T-cell (primary cell): ENCODE measurements at regions not wholly inside any gene's neighbourhood (a gene's known extent, or its start where the extent isn't known, plus 50 kb on each side); places are given as distances from the start of the nearest gene placed in this dataset.

Source experiments
- ATAC-seq, 4 experiments: fragments of 200-7000 bp in 3 of 4; fragments of 150-1000 bp in 1 of 4; cut with Tn5 transposase; replicated peaks in 1 of 4; 1 replicate in 3 of 4; 2 replicates in 1 of 4; pipeline ENCODE4 v1.10.0; 2021; ENCODE audit warnings: moderate library complexity in 3 of 4, mild to moderate bottlenecking in 2 of 4, moderate number of reproducible peaks in 1 of 4
- CTCF ChIA-PET, 2 donors: fragments of 300-600 bp; sonication (Branson Sonifier 250); formaldehyde crosslinking; loops; one replicate each; lab custom pipeline; 2022; ENCODE audit warnings: antibody characterized with exemption in 2 of 2; lab: Charles Lee
- POLR2A ChIA-PET, 2 donors: fragments of 300-600 bp; sonication (Branson Sonifier 250); formaldehyde crosslinking; loops; one replicate each; lab custom pipeline; 2022; ENCODE audit warnings: antibody characterized with exemption in 2 of 2; lab: Charles Lee
- DNase-seq, 35 experiments: peaks; one replicate each; pipeline versions ENCODE4 v3.0.0 to v3.0.0-alpha.2; 2013 to 2023
- H3K27ac ChIP-seq: one replicate; pipeline ENCODE4 v1.5.1; 2013; ENCODE audit warnings: low read length
- H3K27me3 ChIP-seq, 2 experiments: replicated peaks in 1 of 2; 1 replicate in 1 of 2; 2 replicates in 1 of 2; pipeline versions ENCODE4 v1.6.1 to v1.7.0; 2013; ENCODE audit warnings: low read length in 1 of 2, mixed read lengths in 1 of 2; ENCODE audit not compliant: control insufficient read depth in 2 of 2, insufficient read depth in 2 of 2; ENCODE audit errors: extremely low read depth in 1 of 2
- H3K36me3 ChIP-seq, 2 donors: 1 replicate in 1 of 2; 2 replicates in 1 of 2; pipeline versions ENCODE4 v1.6.1 to v1.7.0; 2013; ENCODE audit warnings: low read length in 1 of 2; ENCODE audit not compliant: control insufficient read depth in 2 of 2, insufficient read depth in 1 of 2; ENCODE audit errors: extremely low read depth in 1 of 2
- H3K4me1 ChIP-seq, 2 experiments: 1 replicate in 1 of 2; 2 replicates in 1 of 2; pipeline versions ENCODE4 v1.6.1 to v1.7.0; 2013; ENCODE audit warnings: low read length in 2 of 2, mixed read lengths in 1 of 2; ENCODE audit not compliant: insufficient read depth in 2 of 2, control insufficient read depth in 1 of 2; ENCODE audit errors: extremely low read depth in 1 of 2
- H3K4me3 ChIP-seq, 2 donors: 1 replicate in 1 of 2; 2 replicates in 1 of 2; pipeline versions ENCODE4 v1.5.1 to v1.7.0; 2013; ENCODE audit warnings: mild to moderate bottlenecking in 2 of 2, low read length in 1 of 2, moderate library complexity in 1 of 2; ENCODE audit not compliant: control insufficient read depth in 1 of 2; ENCODE audit errors: extremely low read depth in 1 of 2
- H3K9me3 ChIP-seq: 2 replicates; pipeline ENCODE4 v1.7.0; 2013
- H3K27ac Mint-ChIP-seq, 2 donors: one replicate each; pipeline ENCODE4 v1.8.0; 2020 to 2021; ENCODE audit warnings: mild to moderate bottlenecking in 2 of 2, mixed read lengths in 2 of 2
- H3K27me3 Mint-ChIP-seq, 2 donors: one replicate each; pipeline ENCODE4 v1.8.0; 2021 to 2022; ENCODE audit warnings: mixed read lengths in 2 of 2
- H3K36me3 Mint-ChIP-seq: one replicate; pipeline ENCODE4 v1.8.0; 2021; ENCODE audit warnings: mixed read lengths
- H3K4me1 Mint-ChIP-seq, 3 donors: one replicate each; pipeline ENCODE4 v1.8.0; 2020 to 2022; ENCODE audit warnings: mixed read lengths in 3 of 3, mild to moderate bottlenecking in 1 of 3
- H3K4me3 Mint-ChIP-seq, 3 donors: one replicate each; pipeline ENCODE4 v1.8.0; 2020 to 2022; ENCODE audit warnings: mild to moderate bottlenecking in 3 of 3, mixed read lengths in 3 of 3, moderate library complexity in 3 of 3
- H3K9me3 Mint-ChIP-seq, 3 donors: one replicate each; pipeline ENCODE4 v1.8.0; 2020 to 2022; ENCODE audit warnings: mixed read lengths in 3 of 3
- WGBS: methylation state at CpG from one replicate; pipeline ENCODE4 v1.1.5; 2013; ENCODE audit warnings: missing lambda C conversion rate; ENCODE audit not compliant: insufficient coverage; 5-methylcytosine and 5-hydroxymethylcytosine counted together

DNA sequence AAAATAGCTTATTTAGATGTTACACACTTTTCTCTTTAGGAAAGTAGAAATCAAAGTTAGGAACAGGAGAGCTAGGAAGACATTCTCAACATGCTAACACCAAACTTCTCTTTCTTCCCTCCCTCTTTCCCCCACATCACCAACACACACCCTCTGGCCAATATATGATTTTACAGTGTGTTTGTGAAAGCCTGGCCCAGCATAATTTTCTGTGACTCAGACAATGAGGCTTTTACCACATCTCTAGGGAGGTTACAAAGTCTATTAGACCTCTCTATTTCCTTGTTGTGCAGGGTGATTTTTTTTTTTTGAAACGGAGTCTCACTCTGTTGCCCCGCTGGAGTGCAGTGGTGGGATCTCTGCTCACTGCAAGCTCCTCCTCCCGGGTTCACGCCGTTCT is 189.9 kb downstream of the AASDH start:
- POLR2A ChIA-PET, result no interaction called here

DNA sequence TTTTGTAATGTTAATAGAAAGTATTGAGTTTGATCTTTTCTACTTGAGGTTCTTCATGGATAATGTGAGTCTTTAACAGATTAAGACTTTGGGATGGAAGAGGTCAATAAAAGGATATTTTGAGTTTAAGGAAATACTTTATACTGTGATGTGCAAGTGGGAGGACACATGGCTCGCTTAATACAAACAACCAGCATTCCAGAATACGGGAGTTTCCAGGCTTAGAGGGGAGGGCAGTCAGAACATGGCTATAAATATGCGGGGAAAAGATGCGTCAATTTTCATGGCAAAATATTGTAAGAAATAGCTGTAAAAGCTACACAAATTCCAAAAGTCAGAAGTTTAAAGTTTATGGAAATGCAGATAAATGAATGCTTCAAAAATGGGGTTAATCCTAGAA is 192.3 kb downstream of the AASDH start:
- no peak overlapping the region for H3K27ac ChIP-seq
- no peaks in the 10 kb centered on the region for H3K27me3 ChIP-seq
- 90% methylated on average over 2 of the region's 4 CpGs for WGBS
- no peaks in the 10 kb centered on the region for H3K9me3 ChIP-seq
- POLR2A ChIA-PET, result no interaction called here
- Mint-ChIP-seq H3K27me3 (peaks cover 9 to 14% of the 10 kb centered on the region in 2 donors), H3K36me3 (peaks cover 4% of the 10 kb centered on the region), H3K4me3 (no peak overlapping the region), H3K4me1 (no peaks in the 10 kb centered on the region), H3K27ac (no peak overlapping the region), H3K9me3 (peaks cover 0 to 5% (median 5%) of the 10 kb centered on the region in 3 donors)
- no peak for DNase-seq
- no peaks in the 10 kb centered on the region for H3K36me3 ChIP-seq
- no peak overlapping the region for H3K4me3 ChIP-seq
- H3K4me1 ChIP-seq, result no peaks in the 10 kb centered on the region
- CTCF ChIA-PET, result no interaction called here
- no peak for ATAC-seq

More for the DNA sequence above, 189.9 kb downstream of the AASDH start:
- Mint-ChIP-seq H3K4me1 (no peaks in the 10 kb centered on the region), H3K9me3 (no peaks in the 10 kb centered on the region), H3K27ac (no peak overlapping the region), H3K4me3 (no peak overlapping the region), H3K36me3 (no peaks in the 10 kb centered on the region), H3K27me3 (peaks cover 9 to 17% of the 10 kb centered on the region in 2 donors)
- no peak overlapping the region for H3K4me3 ChIP-seq
- H3K4me1 ChIP-seq, result no peaks in the 10 kb centered on the region
- 91% methylated on average over 5 of the region's 5 CpGs for WGBS
- no peaks in the 10 kb centered on the region for H3K27me3 ChIP-seq
- CTCF ChIA-PET, result interaction anchor here in 1 of 2 donors (0.7 kb wide), 1 partner anchor 65 kb away, joined by 3 read pairs; no protein-coding TSS in a partner anchor
- no peak overlapping the region for H3K27ac ChIP-seq
- ATAC-seq, result no peak
- no peaks in the 10 kb centered on the region for H3K36me3 ChIP-seq
- no peak for DNase-seq
- H3K9me3 ChIP-seq, result no peaks in the 10 kb centered on the region

GRCh38 chr4:56191534-56191933 is 195.8 kb downstream of the AASDH start:
- Histone ChIP-seq H3K9me3 (no peaks in the 10 kb centered on the region), H3K36me3 (no peaks in the 10 kb centered on the region), H3K27ac (no peak overlapping the region), H3K27me3 (no peaks in the 10 kb centered on the region), H3K4me3 (no peak overlapping the region), H3K4me1 (no peaks in the 10 kb centered on the region)
- no peak overlapping the region for H3K4me3 Mint-ChIP-seq
- peaks cover 4% of the 10 kb centered on the region for H3K36me3 Mint-ChIP-seq
- CTCF ChIA-PET, result no interaction called here
- peaks cover 2 to 8% of the 10 kb centered on the region in 2 donors for H3K27me3 Mint-ChIP-seq
- no peak overlapping the region for H3K27ac Mint-ChIP-seq
- POLR2A ChIA-PET, result no interaction called here
- peaks cover 0 to 5% (median 5%) of the 10 kb centered on the region in 3 donors for H3K9me3 Mint-ChIP-seq
- ATAC-seq (no peak), DNase-seq (no peak)
- H3K4me1 Mint-ChIP-seq, result no peaks in the 10 kb centered on the region
- WGBS, result 100% methylated on average over 1 of the region's 6 CpGs

- H3K36me3 Mint-ChIP-seq, result peaks cover 4% of the 10 kb centered on the region
- H3K4me1 Mint-ChIP-seq, result peaks cover 0 to 4% (median 0%) of the 10 kb centered on the region in 3 donors
- ChIA-PET POLR2A (no interaction called here), CTCF (no interaction called here)
- DNase-seq (no peak), ATAC-seq (no peak)
- H3K4me1 ChIP-seq, result no peaks in the 10 kb centered on the region
- H3K9me3 ChIP-seq, result no peaks in the 10 kb centered on the region
- no peak overlapping the region for H3K4me3 Mint-ChIP-seq
- peaks cover 0 to 6% of the 10 kb centered on the region in 2 donors for H3K27me3 Mint-ChIP-seq
- no peak overlapping the region for H3K4me3 ChIP-seq
- H3K27ac Mint-ChIP-seq, result no peak overlapping the region
- WGBS, result 67% methylated on average over 3 of the region's 6 CpGs
- no peak overlapping the region for H3K27ac ChIP-seq
- H3K36me3 ChIP-seq, result no peaks in the 10 kb centered on the region
- H3K27me3 ChIP-seq, result no peaks in the 10 kb centered on the region
- H3K9me3 Mint-ChIP-seq, result peaks cover 0 to 5% (median 5%) of the 10 kb centered on the region in 3 donors
These were observed 199.6 kb downstream of the AASDH start for GRCh38 chr4:56187688-56188087.

DNA sequence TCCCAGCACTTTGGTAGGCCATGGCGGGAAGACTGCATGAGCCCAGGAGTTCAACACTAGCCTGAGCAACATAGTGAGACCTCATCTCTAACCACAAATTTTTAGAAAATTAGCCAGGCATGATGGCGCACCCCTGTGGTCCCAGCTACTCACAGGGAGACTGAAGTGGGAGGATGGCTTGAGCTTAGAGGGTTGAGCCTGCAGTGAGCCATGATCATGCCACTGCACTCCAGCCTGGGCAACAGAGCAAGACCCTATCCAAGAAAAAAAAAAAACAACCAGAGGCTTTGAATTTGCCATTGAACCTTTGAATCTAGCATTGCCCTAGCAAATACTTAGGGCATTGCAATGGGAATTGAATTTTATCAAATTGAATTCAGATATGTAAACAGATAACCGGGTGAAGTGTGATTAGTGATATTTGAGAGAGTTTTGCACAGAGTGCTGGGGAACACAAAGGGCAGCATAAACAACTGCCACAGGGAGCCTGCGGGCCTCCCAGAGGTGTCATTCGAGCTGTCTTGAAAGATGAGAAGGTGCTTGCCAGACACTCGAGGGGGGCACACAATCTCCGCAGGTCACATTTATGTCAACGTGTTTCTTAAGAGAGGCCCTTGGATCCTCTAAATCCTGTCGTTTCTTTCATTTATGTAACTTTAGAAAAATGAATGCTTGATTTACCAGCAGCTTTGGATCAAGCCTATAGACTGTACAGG is 200.3 kb downstream of the AASDH start:
- H3K27ac ChIP-seq, result no peak overlapping the region
- CTCF ChIA-PET, result no interaction called here
- POLR2A ChIA-PET, result no interaction called here

DNA sequence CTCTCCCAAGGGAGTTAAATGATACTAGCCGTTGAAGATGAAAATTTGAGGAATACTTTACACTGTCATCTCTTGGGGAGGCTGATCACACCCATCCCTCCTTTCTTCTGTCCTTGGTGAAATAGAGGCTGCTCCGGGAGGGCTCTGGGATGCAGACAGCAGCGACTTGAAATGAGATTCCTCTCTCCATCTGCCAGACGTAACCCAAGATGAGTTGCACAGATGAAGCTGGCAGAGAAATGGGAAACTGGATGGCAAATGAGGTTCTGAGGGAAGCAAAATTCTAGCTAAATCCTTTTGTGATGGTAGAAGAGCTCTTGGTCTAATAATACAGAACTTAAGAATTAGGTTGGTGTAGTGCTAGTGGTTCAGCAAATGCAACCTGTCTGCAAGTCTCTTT is 201.4 kb downstream of the AASDH start:
- Mint-ChIP-seq H3K4me3 (no peak overlapping the region), H3K27ac (no peak overlapping the region), H3K27me3 (no peaks in the 10 kb centered on the region), H3K4me1 (peaks cover 4 to 10% (median 8%) of the 10 kb centered on the region in 3 donors), H3K36me3 (no peaks in the 10 kb centered on the region), H3K9me3 (no peaks in the 10 kb centered on the region)
- no peak for DNase-seq
- Histone ChIP-seq H3K27ac (no peak overlapping the region), H3K36me3 (no peaks in the 10 kb centered on the region), H3K4me3 (no peak overlapping the region), H3K4me1 (peaks cover 0 to 4% of the 10 kb centered on the region in 2 experiments), H3K9me3 (no peaks in the 10 kb centered on the region), H3K27me3 (no peaks in the 10 kb centered on the region)
- no CpG with 5 or more reads among the region's 4 CpGs for WGBS
- no peak for ATAC-seq
- POLR2A ChIA-PET, result no interaction called here
- CTCF ChIA-PET, result no interaction called here

More for the DNA sequence above, 200.3 kb downstream of the AASDH start:
- Mint-ChIP-seq H3K4me3 (no peak overlapping the region), H3K27me3 (peaks cover 0 to 6% of the 10 kb centered on the region in 2 donors), H3K4me1 (peaks cover 0 to 5% (median 0%) of the 10 kb centered on the region in 3 donors), H3K27ac (no peak overlapping the region), H3K36me3 (peaks cover 4% of the 10 kb centered on the region), H3K9me3 (peaks cover 0 to 5% (median 5%) of the 10 kb centered on the region in 3 donors)
- H3K9me3 ChIP-seq, result no peaks in the 10 kb centered on the region
- H3K4me3 ChIP-seq, result no peak overlapping the region
- WGBS, result 80% methylated on average over 4 of the region's 9 CpGs
- H3K36me3 ChIP-seq, result no peaks in the 10 kb centered on the region
- DNase-seq (no peak), ATAC-seq (no peak)
- H3K4me1 ChIP-seq, result no peaks in the 10 kb centered on the region
- no peaks in the 10 kb centered on the region for H3K27me3 ChIP-seq
